H1 (cell line): ENCODE measurements at regions not wholly inside any gene's neighbourhood (a gene's known extent, or its start where the extent isn't known, plus 50 kb on each side); places are given as distances from the start of the nearest gene placed in this dataset.

ENCODE experiments used
- EP300 ChIP-seq, 2 experiments: IDR thresholded peaks; 1 replicate in 1 of 2; 2 replicates in 1 of 2; pipeline ENCODE4 v1.6.1; 2011 to 2012; ENCODE audit warnings: low read depth in 2 of 2, low read length in 2 of 2, mild to moderate bottlenecking in 2 of 2, borderline replicate concordance in 1 of 2, inconsistent platforms in 1 of 2, moderate library complexity in 1 of 2
- HDAC2 ChIP-seq, 2 experiments: fragments of 300-600 bp in 1 of 2; sonication (generic) in 1 of 2; IDR thresholded peaks; 2 replicates each; pipeline ENCODE4 v1.6.1; 2011 to 2012; ENCODE audit warnings: low read depth in 2 of 2, low read length in 2 of 2, mild to moderate bottlenecking in 2 of 2, moderate library complexity in 2 of 2, borderline replicate concordance in 1 of 2, inconsistent platforms in 1 of 2
- RFX5 ChIP-seq: IDR thresholded peaks from 2 replicates; pipeline ENCODE4 v1.6.1; 2011; ENCODE audit warnings: low read depth, low read length, improper control_type of control experiment, borderline replicate concordance
- TBP ChIP-seq: IDR thresholded peaks from 2 replicates; pipeline ENCODE4 v1.6.1; 2011; ENCODE audit warnings: low read depth, low read length, improper control_type of control experiment
- TF ChIP-seq, protein P1 (sequence below), 3 experiments: IDR thresholded peaks; 1 replicate in 2 of 3; 2 replicates in 1 of 3; pipeline versions ENCODE4 v1.5.1 to v1.6.1; 2011; ENCODE audit warnings: low read length in 3 of 3, mild to moderate bottlenecking in 3 of 3, inconsistent platforms in 2 of 3, low read depth in 1 of 3, moderate library complexity in 1 of 3; ENCODE audit not compliant: insufficient read depth in 1 of 3; ENCODE audit errors: control extremely low read depth in 1 of 3

DNA sequence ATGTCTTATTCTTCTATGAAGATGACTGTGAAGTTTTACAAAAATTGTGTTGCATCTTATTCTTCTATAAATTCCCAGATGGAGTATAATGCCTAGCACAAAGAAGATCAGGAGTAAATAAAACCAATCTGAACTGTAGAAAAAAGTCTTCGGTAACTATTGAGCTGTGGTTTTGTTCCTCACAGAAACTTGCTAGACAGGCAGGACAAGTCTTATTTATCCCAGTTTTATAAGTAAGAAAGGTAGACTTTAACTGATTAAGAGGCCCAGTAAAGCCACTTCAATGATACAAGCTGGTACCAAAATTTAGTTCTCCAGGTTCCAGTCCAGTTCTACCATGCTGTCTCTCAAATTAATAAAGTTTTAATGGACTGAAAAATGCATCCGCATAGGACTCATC is 526.7 kb upstream of the SETBP1 start (continued):
- TF ChIP-seq HDAC2 (IDR thresholded peaks at IDR 0.05; ENCODE audit: borderline replicate concordance in 1 of 2, low read depth in 2 of 2, low read length in 2 of 2) (no peak), RFX5 (no peak), EP300 (IDR thresholded peaks at IDR 0.05; ENCODE audit: borderline replicate concordance in 1 of 2, low read depth in 2 of 2, low read length in 2 of 2) (no peak), TBP (no peak)
- TF ChIP-seq, protein P1, sequence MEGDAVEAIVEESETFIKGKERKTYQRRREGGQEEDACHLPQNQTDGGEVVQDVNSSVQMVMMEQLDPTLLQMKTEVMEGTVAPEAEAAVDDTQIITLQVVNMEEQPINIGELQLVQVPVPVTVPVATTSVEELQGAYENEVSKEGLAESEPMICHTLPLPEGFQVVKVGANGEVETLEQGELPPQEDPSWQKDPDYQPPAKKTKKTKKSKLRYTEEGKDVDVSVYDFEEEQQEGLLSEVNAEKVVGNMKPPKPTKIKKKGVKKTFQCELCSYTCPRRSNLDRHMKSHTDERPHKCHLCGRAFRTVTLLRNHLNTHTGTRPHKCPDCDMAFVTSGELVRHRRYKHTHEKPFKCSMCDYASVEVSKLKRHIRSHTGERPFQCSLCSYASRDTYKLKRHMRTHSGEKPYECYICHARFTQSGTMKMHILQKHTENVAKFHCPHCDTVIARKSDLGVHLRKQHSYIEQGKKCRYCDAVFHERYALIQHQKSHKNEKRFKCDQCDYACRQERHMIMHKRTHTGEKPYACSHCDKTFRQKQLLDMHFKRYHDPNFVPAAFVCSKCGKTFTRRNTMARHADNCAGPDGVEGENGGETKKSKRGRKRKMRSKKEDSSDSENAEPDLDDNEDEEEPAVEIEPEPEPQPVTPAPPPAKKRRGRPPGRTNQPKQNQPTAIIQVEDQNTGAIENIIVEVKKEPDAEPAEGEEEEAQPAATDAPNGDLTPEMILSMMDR (IDR thresholded peaks at IDR 0.05; ENCODE audit: control extremely low read depth in 1 of 3, insufficient read depth in 1 of 3, low read depth in 1 of 3, low read length in 3 of 3): no peak
- TF ChIP-seq, all 59 proteins: peak for 0
